ENCODE measurements at regions not wholly inside any gene's neighbourhood (a gene's known extent, or its start where the extent isn't known, plus 50 kb on each side); places are given as distances from the start of the nearest gene placed in this dataset.

GRCh38 chr13:94778986-94779385 lies 66.6 kb upstream of the SOX21 start:
- intact Hi-C loops (cut with DNase I): no loop called here
- H3K4me3 ChIP-seq: no peak overlapping the region
- H3K27me3 ChIP-seq: no peaks in the 10 kb centered on the region
- no peaks in the 10 kb centered on the region for H3K36me3 ChIP-seq
- WGBS, 3 donors: 67 to 72% (median 69%) methylated on average over 5 of the region's 5 CpGs
- TF ChIP-seq CTCF (IDR thresholded peaks at IDR 0.05): no peak
- no peak for TF ChIP-seq POLR2A (IDR thresholded peaks at IDR 0.05)
- no peak for TF ChIP-seq EP300 (IDR thresholded peaks at IDR 0.05)
- no peaks in the 10 kb centered on the region for H3K4me1 ChIP-seq (ENCODE audit: insufficient read depth)
- no peak overlapping the region for H3K27ac ChIP-seq
- no peak for DNase-seq
- H3K9me3 ChIP-seq: no peaks in the 10 kb centered on the region

- TF ChIP-seq EP300 (IDR thresholded peaks at IDR 0.05): no peak
- TF ChIP-seq CTCF (IDR thresholded peaks at IDR 0.05): no peak
- no peak for TF ChIP-seq POLR2A (IDR thresholded peaks at IDR 0.05)
- Histone ChIP-seq H3K27me3 (no peaks in the 10 kb centered on the region), H3K9me3 (no peaks in the 10 kb centered on the region), H3K4me1 (ENCODE audit: insufficient read depth) (no peaks in the 10 kb centered on the region), H3K36me3 (no peaks in the 10 kb centered on the region), H3K27ac (no peak overlapping the region), H3K4me3 (no peak overlapping the region)
- no peak for DNase-seq
- intact Hi-C loops (cut with DNase I): no loop called here
These were observed 66.2 kb upstream of the SOX21 start for GRCh38 chr13:94778585-94778984.

GRCh38 chr13:94776956-94777355 lies 64.6 kb upstream of the SOX21 start:
- H3K27ac ChIP-seq: no peak overlapping the region
- intact Hi-C loops (cut with DNase I): no loop called here
- no peaks in the 10 kb centered on the region for H3K36me3 ChIP-seq
- H3K4me1 ChIP-seq (ENCODE audit: insufficient read depth): no peaks in the 10 kb centered on the region
- DNase-seq: no peak
- H3K27me3 ChIP-seq: no peaks in the 10 kb centered on the region
- 31 to 35% (median 35%) methylated on average over 1 of the region's 1 CpG for WGBS, 3 donors
- no peak for TF ChIP-seq CTCF (IDR thresholded peaks at IDR 0.05)
- no peak for TF ChIP-seq POLR2A (IDR thresholded peaks at IDR 0.05)
- no peak for TF ChIP-seq EP300 (IDR thresholded peaks at IDR 0.05)
- no peak overlapping the region for H3K4me3 ChIP-seq
- H3K9me3 ChIP-seq: no peaks in the 10 kb centered on the region

GRCh38 chr13:94776300-94776699 lies 64.0 kb upstream of the SOX21 start:
- H3K36me3 ChIP-seq: no peaks in the 10 kb centered on the region
- H3K4me1 ChIP-seq (ENCODE audit: insufficient read depth): no peaks in the 10 kb centered on the region
- TF ChIP-seq POLR2A (IDR thresholded peaks at IDR 0.05) (no peak), CTCF (IDR thresholded peaks at IDR 0.05) (no peak), EP300 (IDR thresholded peaks at IDR 0.05) (no peak)
- DNase-seq: no peak
- 89 to 94% (median 92%) methylated on average over 11 of the region's 11 CpGs for WGBS, 3 donors
- no peak overlapping the region for H3K27ac ChIP-seq
- intact Hi-C loops (cut with DNase I): no loop called here
- no peak overlapping the region for H3K4me3 ChIP-seq
- H3K27me3 ChIP-seq: no peaks in the 10 kb centered on the region
- H3K9me3 ChIP-seq: no peaks in the 10 kb centered on the region

- Histone ChIP-seq H3K4me3 (no peak overlapping the region), H3K9me3 (no peaks in the 10 kb centered on the region), H3K27ac (no peak overlapping the region), H3K27me3 (no peaks in the 10 kb centered on the region), H3K4me1 (ENCODE audit: insufficient read depth) (no peaks in the 10 kb centered on the region), H3K36me3 (no peaks in the 10 kb centered on the region)
- WGBS, 3 donors: 80 to 84% (median 82%) methylated on average over 7 of the region's 7 CpGs
- no peak for TF ChIP-seq CTCF (IDR thresholded peaks at IDR 0.05)
- no peak for TF ChIP-seq POLR2A (IDR thresholded peaks at IDR 0.05)
- TF ChIP-seq EP300 (IDR thresholded peaks at IDR 0.05): no peak
- intact Hi-C loops (cut with DNase I): no loop called here
- no peak for DNase-seq
These were observed 53.5 kb upstream of the SOX21 start for GRCh38 chr13:94765814-94766213.
